Adrenal gland (tissue), 9 donors: ENCODE measurements at regions not wholly inside any gene's neighbourhood (a gene's known extent, or its start where the extent isn't known, plus 50 kb on each side); places are given as distances from the start of the nearest gene placed in this dataset.
A peak's percentile ranks its signal among the peaks of the same experiment; 100 is the strongest.

Source experiments
- DNase-seq, 7 donors: peaks; one replicate each; pipeline ENCODE4 v3.0.0-alpha.2; 2019 to 2020
- H3K27ac ChIP-seq, 5 donors: fragments of 200-600 bp; sonication (generic) in 4 of 5; 1 replicate in 3 of 5; 2 replicates in 2 of 5; pipeline versions ENCODE4 v1.5.1 to v1.8.0; 2016 to 2020; ENCODE audit warnings: mild to moderate bottlenecking in 1 of 5
- H3K27me3 ChIP-seq: fragments of 200-600 bp; 2 replicates; pipeline ENCODE4 v1.8.0; 2021
- H3K36me3 ChIP-seq, 2 donors: fragments of 200-600 bp; replicated peaks in 1 of 2; 1 replicate in 1 of 2; 2 replicates in 1 of 2; pipeline versions ENCODE4 v1.5.1 to v1.8.0; 2018 to 2022
- H3K4me1 ChIP-seq, 2 donors: fragments of 200-600 bp; replicated peaks in 1 of 2; 1 replicate in 1 of 2; 2 replicates in 1 of 2; pipeline versions ENCODE4 v1.5.1 to v1.8.0; 2018 to 2021
- H3K4me3 ChIP-seq, 4 donors: fragments of 200-600 bp; sonication (generic) in 3 of 4; one replicate each; pipeline ENCODE4 v1.5.1; 2016 to 2018
- H3K9me3 ChIP-seq, 3 donors: fragments of 200-600 bp; sonication (generic) in 1 of 3; replicated peaks in 1 of 3; 1 replicate in 2 of 3; 2 replicates in 1 of 3; pipeline versions ENCODE4 v1.5.1 to v1.8.0; 2016 to 2021
- CTCF ChIP-seq, 6 experiments: fragments of 450-650 bp in 4 of 6; fragments of 200-600 bp in 2 of 6; sonication (generic) in 1 of 6; IDR thresholded peaks; 1 replicate in 5 of 6; 2 replicates in 1 of 6; pipeline versions ENCODE4 v1.5.1 to v1.8.0; 2016 to 2021; ENCODE audit warnings: antibody characterized with exemption in 6 of 6, mild to moderate bottlenecking in 2 of 6, moderate library complexity in 1 of 6
- POLR2A ChIP-seq, 2 donors: fragments of 450-650 bp; IDR thresholded peaks; one replicate each; pipeline ENCODE4 v1.6.1; 2017; ENCODE audit warnings: antibody characterized with exemption in 2 of 2, mild to moderate bottlenecking in 2 of 2, moderate library complexity in 1 of 2
- WGBS, 4 donors: extraction: QIAGEN DNeasy Blood & Tissue Kit in 2 of 4; methylation state at CpG; one replicate each; pipeline versions ENCODE4 v1.1.5 to v1.1.7; 2013 to 2017; 5-methylcytosine and 5-hydroxymethylcytosine counted together
- intact Hi-C, 2 donors: fragments of 100-400 bp; cut with DNase I; formaldehyde crosslinking; loops; one replicate each; pipeline versions ENCODE4 v1.14.1 to v1.15.0; 2022 to 2023
- donor health status: healthy with polysubstance abuse.
- donor health status: Bipolar disorder and iron deficiency.
- donor health status: DM: yes; HTN: yes; CAD: no.
- donor health status: DM: no; HTN: no; CAD: no.
- donor health status: DM: no; HTN: no; CAD: no.

GRCh38 chr19:20423381-20424197 is 142.0 kb downstream of the ZNF737 start:
- intact Hi-C loops, result no loop called here
- WGBS, 4 donors, result 8 to 13% (median 10%) methylated on average over 44 of the region's 44 CpGs
- peak overlapping the region; percentile 66 to 95 (median 86) for H3K27ac ChIP-seq

DNA sequence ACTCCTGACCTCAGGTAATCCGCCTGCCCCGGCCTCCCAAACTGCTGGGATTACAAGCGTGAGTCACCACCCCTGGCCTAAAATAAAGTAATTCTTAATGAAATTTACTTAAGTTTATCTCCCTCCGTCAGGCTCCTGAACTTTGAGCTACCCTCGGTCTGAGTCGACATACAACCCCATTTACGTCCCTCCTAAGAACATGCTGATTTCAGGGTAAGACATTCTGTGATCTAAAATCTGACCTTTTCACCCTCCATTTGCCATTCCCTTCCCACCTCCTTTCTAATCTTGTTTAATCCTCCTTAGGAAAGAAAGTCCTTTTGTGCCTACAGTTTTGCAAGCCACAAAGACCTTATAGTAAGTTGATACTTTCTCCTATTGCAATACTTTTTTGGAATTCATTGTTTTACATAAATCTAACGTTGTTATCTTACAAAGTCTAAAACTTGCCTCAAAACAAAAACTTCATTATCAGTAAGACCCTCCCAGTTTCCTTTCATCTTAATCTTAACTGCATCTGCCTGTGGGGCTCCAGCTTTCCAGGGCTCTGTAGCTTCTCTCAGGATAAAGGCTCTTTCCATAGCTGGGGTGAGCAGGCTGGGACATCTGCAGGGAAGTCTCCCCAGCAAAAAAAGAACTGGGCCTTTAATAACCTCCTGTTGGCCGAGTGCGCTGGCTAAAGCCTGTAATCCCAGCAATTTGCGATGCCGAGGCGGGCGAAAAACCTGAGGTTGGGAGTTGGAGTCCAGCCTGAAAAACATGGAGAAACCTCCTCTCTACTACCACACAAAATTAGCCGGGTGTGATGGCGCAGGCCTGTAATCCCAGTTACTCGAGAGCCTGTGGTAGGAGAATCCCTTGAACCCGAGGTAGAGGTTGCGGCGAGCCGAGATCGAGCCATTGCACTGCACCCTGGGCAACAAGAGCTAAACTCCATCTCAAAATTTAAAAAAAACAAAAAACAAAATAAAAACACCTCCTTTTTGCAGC is 143.1 kb downstream of the ZNF737 start:
- no peaks in the 10 kb centered on the region for H3K27me3 ChIP-seq
- no peaks in the 10 kb centered on the region for H3K36me3 ChIP-seq
- intact Hi-C loops, result no loop called here
- WGBS, 4 donors, result 76 to 88% (median 82%) methylated on average over 22 of the region's 22 CpGs
- H3K27ac ChIP-seq, result peak overlapping the region; percentile 1 to 95 (median 78)
- TF ChIP-seq CTCF (IDR thresholded peaks at IDR 0.05) (no peak), POLR2A (IDR thresholded peaks at IDR 0.05) (no peak)
- no peaks in the 10 kb centered on the region for H3K4me1 ChIP-seq
- no peaks in the 10 kb centered on the region for H3K9me3 ChIP-seq
- peak in 3 of 7 donors; percentile 11 to 16 (median 14) for DNase-seq
- H3K4me3 ChIP-seq, result peak overlapping the region in 2 of 4 donors; percentile 55 to 66

More at GRCh38 chr19:20423381-20424197, 142.0 kb downstream of the ZNF737 start:
- TF ChIP-seq CTCF (IDR thresholded peaks at IDR 0.05) (no peak), POLR2A (IDR thresholded peaks at IDR 0.05) (peak in 1 of 2 donors; percentile 46)
- no peaks in the 10 kb centered on the region for H3K27me3 ChIP-seq
- peak overlapping the region; percentile 28 to 66 (median 47) for H3K4me3 ChIP-seq
- H3K9me3 ChIP-seq, result no peaks in the 10 kb centered on the region
- no peaks in the 10 kb centered on the region for H3K4me1 ChIP-seq
- H3K36me3 ChIP-seq, result no peaks in the 10 kb centered on the region
- DNase-seq, result peak; percentile 48 to 84 (median 71)

- Histone ChIP-seq H3K9me3 (no peaks in the 10 kb centered on the region), H3K4me1 (no peaks in the 10 kb centered on the region), H3K4me3 (no peak overlapping the region), H3K36me3 (no peaks in the 10 kb centered on the region), H3K27ac (no peak overlapping the region), H3K27me3 (no peaks in the 10 kb centered on the region)
- 81 to 83% (median 83%) methylated on average over 1 of the region's 1 CpG for WGBS, 4 donors
- no peak for TF ChIP-seq CTCF (IDR thresholded peaks at IDR 0.05)
- TF ChIP-seq POLR2A (IDR thresholded peaks at IDR 0.05), result no peak
- DNase-seq, result no peak
- intact Hi-C loops, result no loop called here
These were observed 148.9 kb downstream of the ZNF737 start for GRCh38 chr19:20416661-20417060.

DNA sequence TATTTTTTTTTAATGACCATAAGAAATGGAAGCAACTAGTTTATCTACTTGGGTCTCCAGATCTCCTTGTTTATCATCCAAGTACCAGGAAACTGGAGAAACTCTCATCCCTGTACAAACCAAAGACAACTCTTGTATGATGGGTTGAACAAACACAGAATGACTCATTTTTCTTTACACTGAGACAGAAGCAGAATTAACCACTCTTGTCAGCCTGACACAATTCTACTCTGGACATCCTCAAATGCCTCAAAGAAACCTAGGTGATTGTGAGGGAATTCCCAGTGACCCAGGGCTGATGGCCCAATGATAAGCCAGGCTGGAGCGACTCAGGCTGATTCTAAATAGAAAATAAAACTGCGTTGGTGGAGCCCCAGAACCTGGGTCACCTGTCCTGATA is 151.5 kb downstream of the ZNF737 start:
- intact Hi-C loops, result no loop called here
- 87 to 96% (median 90%) methylated on average over 2 of the region's 2 CpGs for WGBS, 4 donors
- DNase-seq, result no peak
- H3K27ac ChIP-seq, result no peak overlapping the region
- H3K9me3 ChIP-seq, result no peaks in the 10 kb centered on the region
- no peaks in the 10 kb centered on the region for H3K4me1 ChIP-seq
- H3K27me3 ChIP-seq, result no peaks in the 10 kb centered on the region
- no peak overlapping the region for H3K4me3 ChIP-seq
- no peaks in the 10 kb centered on the region for H3K36me3 ChIP-seq
- TF ChIP-seq POLR2A (IDR thresholded peaks at IDR 0.05) (no peak), CTCF (IDR thresholded peaks at IDR 0.05) (no peak)
